NCI-H446 (cell line): ENCODE measurements at regions not wholly inside any gene's neighbourhood (a gene's known extent, or its start where the extent isn't known, plus 50 kb on each side); places are given as distances from the start of the nearest gene placed in this dataset.

Experiments used
- DNase-seq, 2 experiments: peaks; one replicate each; lab custom pipeline; 2025; lab: John Stamatoyannopoulos, UW

GRCh38 chr16:54477714-54478113 lies 191.1 kb upstream of the IRX3 start:
- no peak for DNase-seq

DNA sequence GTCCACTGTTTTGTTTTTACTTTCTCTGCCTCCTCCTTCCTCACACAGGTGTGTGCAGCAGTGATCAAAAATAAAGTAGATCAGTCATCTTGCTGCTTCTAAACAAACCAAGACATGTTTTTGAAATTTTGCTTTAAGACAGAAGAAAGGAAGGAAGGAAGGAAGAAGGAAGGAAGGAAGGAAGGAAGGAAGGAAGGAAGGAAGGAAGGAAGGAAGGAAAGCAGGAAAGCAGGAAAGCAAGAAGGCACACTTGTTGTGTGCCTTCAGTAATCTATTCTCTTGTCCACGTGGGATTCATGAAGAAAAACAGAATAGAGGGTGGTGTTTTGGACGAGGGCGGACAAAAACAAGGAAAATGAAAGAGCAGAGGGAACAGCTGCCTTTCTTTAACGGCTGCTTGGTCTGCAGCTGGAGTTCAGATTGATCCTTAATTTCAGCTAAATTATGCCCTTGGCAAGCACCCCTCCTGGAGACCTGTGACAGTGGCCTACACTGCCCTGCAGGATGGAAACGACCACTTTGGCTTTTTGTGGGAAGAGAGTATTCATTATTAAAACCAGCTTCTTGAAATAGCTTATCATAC lies 188.5 kb upstream of the IRX3 start:
- DNase-seq = no peak

DNA sequence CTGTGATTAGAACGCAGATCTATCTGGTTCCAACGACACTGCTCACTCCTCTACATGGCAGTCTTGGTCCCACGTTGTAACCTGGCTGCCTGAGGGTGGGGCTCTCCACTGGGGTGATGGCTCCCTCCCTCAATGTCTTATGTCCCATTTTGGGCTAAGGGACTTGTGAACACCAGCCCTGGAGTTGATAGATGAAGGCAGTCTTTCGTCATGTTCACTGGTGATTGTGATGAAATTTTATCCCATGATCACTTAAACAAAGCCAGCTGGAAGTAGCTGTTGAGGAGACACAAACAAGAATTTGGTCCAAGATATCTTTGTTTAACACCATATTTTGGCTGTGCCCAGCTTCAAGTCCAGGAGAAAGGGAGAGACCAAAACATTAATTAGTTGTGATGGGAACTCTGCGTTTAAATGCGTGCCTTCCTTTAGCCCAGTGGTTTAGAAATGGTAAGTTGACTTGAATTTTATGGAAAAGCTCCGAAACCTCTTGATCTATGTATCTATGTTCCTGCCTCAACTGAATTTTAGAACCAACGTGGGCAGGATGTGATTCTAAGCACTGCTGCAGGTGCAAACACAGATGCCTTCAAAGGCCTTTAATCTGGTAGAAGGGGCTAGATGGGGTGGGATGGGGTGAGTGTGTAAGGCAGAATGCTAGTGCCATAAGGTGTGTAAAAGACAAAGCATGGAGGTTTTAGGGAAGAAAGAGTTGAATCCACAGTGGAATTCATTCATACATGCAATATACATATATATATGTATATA lies 186.8 kb upstream of the IRX3 start:
- DNase-seq = no peak

DNA sequence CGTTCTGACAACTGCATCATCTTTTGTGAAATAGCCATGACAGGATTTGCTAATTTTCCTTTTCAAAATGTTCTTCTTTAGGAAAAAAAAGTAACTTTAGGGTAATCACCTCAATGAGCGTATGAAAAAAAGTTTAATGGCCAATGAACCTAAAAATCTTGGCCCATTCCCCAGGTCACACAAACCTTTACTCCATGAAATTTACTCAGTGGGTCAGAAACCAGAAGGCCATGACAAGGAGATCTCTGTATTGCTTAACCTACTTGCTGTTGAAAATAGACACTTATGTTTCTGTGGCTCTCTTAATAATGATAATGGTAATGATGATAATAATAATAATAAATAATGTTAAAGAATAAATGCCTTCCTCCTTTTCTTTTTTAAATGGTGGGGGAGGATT lies 180.8 kb upstream of the IRX3 start:
- no peak for DNase-seq

GRCh38 chr16:54466233-54466632 lies 179.6 kb upstream of the IRX3 start:
- no peak for DNase-seq

DNA sequence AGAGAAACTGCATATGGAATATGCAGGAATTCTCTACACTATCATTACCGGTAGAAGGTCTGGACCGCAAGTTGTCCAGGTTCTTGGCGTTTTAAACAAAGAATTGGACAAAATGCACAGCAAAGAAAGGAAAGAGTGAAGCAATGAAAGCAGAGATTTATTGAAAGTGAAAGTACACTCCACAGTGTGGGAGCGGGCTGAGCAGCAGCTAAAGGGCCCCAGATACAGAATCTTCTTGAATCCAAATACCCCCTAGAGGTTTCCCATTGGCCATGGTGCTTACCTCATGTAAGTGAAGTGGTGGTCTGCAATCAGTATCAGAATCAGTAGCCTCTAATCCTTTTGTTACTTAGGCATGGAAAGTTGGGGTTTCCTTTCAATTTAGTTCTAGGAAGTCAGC lies 178.5 kb upstream of the IRX3 start:
- no peak for DNase-seq

- no peak for DNase-seq
These were observed 176.2 kb upstream of the IRX3 start for GRCh38 chr16:54462771-54463170.

DNA sequence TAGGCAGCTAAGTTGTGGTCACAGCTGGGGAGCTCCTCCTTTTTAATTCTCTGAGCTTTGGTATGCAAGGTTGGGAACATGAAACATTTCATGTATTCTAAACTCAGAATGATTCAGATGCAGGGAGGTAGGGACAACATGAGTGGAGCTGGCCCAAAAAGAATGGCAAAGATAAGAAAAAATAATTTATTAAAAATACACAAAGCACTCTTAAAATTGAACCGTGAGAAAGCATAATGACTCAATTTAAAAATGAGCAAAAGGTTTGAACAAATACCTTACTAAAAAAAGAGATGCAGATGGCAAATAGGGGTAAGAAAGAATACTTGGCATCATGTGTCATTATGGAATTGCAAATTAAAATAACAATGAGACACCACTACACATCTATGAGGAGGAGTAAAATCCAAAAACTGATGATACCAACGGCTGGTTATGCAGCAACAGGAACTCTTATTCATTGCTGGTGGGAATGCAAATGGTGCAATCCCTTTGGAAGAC lies 175.6 kb upstream of the IRX3 start:
- DNase-seq = no peak

GRCh38 chr16:54460263-54460860 lies 173.8 kb upstream of the IRX3 start:
- DNase-seq = no peak

DNA sequence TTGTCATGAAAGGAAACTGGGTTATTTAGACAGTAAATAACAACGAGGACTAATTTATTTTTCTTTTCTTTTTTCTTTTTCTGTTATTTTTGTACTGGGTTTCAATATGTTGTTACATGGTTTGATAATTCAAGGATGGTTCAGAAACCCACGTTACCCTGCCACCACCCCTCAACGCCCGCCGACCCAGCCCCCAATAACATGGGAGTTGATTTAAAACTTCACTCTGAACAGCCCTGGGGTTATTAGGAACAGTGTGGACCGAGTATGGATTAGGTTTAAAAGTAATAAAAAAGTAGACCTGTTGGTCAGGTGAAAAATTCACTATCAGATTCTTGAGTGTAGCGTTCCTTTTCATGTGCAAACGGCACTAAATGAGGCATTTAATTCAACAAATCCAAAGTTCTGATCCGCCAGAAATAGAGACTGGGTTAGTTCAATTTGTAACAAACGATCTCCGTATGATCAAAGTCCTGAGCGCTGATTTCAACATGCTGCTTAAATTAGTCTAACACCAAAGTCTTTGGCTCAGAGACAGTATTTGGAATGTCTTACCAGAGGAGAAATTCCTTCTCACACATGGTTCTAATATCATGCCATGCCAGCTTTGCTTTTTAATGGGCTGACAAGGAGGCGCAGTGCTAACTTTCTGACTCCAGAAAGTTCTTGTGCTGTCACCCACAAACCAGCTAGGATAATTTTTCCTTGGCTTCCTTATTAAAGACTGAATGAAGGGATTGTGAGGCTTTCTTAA lies 173.1 kb upstream of the IRX3 start:
- DNase-seq = no peak

GRCh38 chr16:54458923-54459322 lies 172.3 kb upstream of the IRX3 start:
- DNase-seq = no peak

- DNase-seq = no peak
These were observed 169.7 kb upstream of the IRX3 start for GRCh38 chr16:54456291-54456690.

- no peak for DNase-seq
These were observed 168.6 kb upstream of the IRX3 start for GRCh38 chr16:54455030-54455725.

DNA sequence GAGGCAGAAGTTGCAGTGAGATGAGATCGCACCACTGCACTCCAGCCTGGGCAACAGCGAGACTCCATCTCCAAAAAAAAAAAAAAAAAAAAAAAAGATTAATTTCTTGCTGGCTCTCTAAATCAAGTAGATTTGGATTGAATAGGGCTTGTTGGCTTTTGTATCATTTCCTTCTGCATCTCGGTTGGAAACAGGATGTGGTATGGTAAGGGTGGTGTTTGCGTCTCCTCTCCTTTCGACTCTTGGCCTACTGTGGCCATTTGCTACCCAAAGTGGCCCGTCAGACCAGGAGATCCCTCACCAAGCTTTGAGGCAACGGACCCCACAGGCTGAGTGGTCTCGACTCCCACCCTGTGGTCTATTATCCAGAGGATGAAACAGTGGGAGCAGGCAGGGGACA lies 168.0 kb upstream of the IRX3 start:
- no peak for DNase-seq

GRCh38 chr16:54453871-54454270 lies 167.3 kb upstream of the IRX3 start:
- DNase-seq = no peak

GRCh38 chr16:54447576-54448440 lies 161.2 kb upstream of the IRX3 start:
- DNase-seq = no peak

GRCh38 chr16:54446639-54447038 lies 160.1 kb upstream of the IRX3 start:
- peak in 1 of 2 experiments; percentile 2 for DNase-seq

- no peak for DNase-seq
These were observed 158.4 kb upstream of the IRX3 start for GRCh38 chr16:54444851-54445458.

- DNase-seq = no peak
These were observed 157.3 kb upstream of the IRX3 start for GRCh38 chr16:54443839-54444238.

- no peak for DNase-seq
These were observed 156.8 kb upstream of the IRX3 start for GRCh38 chr16:54443352-54443751.

- no peak for DNase-seq
These were observed 156.3 kb upstream of the IRX3 start for GRCh38 chr16:54442864-54443263.
